AG10803 (cell line): ENCODE measurements at regions not wholly inside any gene's neighbourhood (a gene's known extent, or its start where the extent isn't known, plus 50 kb on each side); places are given as distances from the start of the nearest gene placed in this dataset.

Source experiments
- DNase-seq: peaks from one replicate; pipeline ENCODE4 v3.0.0; 2010; ENCODE audit warnings: low read depth
- H3K4me3 ChIP-seq: 2 replicates; pipeline ENCODE4 v1.5.1; 2011; ENCODE audit warnings: mild to moderate bottlenecking, low read length, control low read depth
- CTCF ChIP-seq: conservative IDR thresholded peaks from 2 replicates; pipeline ENCODE4 v1.5.1; 2011; ENCODE audit warnings: mild to moderate bottlenecking, low read length, control low read depth, inconsistent platforms

DNA sequence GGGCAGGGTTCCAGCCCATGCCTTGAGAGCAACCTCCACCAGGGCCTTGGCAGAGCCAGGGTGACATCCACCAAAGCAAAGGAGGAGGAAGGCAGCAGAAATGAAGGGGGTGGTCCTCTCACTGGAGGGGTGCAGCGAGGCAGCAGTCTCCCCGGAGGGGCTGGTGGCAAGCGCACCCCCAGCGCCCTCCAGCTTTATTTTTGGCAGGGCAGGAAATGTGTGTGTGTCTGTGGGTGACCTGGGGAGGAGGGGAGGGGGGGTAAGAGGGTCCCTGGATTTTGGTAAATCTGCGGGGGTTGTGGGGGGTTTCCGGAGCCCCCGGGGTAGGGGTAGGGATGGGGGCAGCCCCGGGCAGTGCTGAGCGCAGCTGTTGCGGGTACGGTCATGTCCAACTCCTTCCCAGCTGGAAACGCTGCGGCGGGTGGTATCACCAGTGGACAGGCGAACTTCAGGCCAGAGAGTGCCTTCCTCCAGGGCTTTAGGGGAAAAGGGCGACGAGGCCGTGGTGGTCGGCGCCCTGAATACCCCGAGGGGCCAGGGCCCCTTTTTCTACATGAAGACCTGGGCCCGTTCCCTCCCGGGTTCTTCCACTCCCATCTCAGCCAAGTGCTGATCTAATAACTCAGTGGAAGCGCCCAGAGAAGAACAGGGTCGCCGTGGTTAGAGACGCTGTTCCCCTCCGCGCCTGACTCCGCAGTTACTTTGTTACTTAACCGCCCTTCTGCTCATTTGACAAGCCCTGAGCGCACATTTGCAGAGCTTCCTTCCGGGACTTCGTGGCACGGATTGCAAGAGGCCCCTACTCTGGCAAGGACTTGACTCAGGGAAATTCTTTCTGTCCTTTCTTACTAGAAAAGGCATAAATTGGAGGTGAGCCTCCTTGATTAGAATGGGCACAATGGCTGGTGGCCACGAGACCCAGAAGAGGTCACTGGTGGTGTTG lies 55.2 kb downstream of the FOS start:
- H3K4me3 ChIP-seq = no peak overlapping the region
- TF ChIP-seq CTCF = no peak
- DNase-seq = peak; percentile 44

GRCh38 chr14:75334549-75335051 lies 56.0 kb downstream of the FOS start:
- no peak for TF ChIP-seq CTCF
- H3K4me3 ChIP-seq = no peak overlapping the region; the same call in 1 of the 2 replicates
- DNase-seq = no peak

DNA sequence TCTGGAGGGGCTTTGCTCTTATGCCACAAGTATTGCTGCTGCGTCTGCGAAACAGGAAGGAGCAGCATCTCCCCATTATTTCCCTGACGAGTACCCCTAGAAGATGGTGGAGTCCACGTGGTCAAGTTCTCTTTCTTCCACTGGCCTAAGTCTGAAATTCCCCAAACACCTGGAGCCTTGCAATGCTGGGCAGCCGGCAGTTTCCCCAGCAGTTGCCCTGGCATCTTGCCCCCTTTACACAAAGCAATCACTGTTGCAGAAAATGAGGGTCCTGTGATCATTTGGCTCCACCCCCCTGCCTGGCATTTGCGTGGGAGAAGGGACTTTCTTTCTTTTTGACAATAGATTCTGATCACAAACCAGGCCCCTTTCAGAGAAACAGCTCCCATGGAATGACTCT lies 56.9 kb downstream of the FOS start:
- no peak for DNase-seq
- no peak overlapping the region for H3K4me3 ChIP-seq
- no peak for TF ChIP-seq CTCF

DNA sequence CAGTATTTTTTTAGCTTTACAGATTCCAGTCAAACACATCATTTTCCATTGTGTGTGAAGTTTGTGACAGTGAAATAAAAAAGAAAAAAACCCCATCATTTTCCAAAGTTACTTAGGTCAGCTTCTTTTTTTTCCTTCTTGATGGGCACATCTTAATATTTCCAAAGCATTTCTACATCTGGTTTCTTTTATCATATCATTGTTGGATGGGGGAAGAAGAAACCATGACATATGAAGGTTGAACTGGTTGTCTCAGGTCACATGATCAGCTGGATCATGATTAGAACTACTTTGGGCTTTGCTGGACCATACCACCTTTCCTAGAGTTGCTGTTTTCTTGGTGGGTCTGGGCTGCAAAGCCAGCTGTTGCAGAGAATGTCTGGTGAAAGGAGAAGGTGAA lies 59.8 kb downstream of the FOS start:
- no peak overlapping the region for H3K4me3 ChIP-seq
- DNase-seq = peak; percentile 37
- TF ChIP-seq CTCF = no peak

- TF ChIP-seq CTCF = no peak
- peak; percentile 93 for DNase-seq
- no peak overlapping the region for H3K4me3 ChIP-seq
These were observed 60.4 kb downstream of the FOS start for GRCh38 chr14:75339059-75339458.

DNA sequence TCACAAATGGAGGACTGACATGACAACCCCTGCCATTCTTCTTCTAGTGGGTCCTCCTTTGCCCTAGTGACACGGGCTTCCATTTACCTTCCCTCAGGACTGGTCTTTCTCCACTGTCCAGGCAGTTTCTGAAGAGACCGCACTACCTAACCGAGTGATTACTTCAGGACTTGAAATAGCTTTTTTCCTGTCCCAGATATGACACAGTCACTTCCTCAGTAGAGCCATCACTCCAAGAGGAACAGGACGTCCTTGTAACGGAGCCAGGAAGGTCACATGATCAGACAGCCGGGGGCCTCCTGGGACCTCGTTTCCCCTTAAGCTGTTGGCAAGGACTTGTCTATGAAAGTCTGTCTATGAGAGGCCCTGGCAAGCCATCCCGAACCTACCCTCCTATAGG lies 62.3 kb downstream of the FOS start:
- DNase-seq = no peak
- TF ChIP-seq CTCF = no peak
- H3K4me3 ChIP-seq = no peak overlapping the region

DNA sequence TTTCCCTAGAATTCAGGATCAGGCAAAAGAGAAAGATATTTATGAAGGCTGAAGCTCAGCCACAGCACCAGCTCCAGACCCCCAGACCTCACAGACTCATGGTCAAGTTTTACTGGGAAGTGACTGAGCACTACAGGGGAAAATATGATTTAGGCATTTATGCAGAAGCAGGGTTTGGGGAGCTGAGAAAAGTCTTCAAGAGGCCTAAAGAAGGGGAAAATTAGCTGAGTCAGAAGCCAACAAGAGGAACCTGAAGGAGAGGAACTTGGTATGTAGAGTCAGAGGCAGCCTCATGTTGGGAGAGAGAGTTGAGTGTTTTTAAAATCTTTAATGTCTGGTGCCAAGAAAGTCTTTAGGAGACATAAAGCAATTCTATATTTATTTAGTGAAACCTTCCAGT lies 63.0 kb downstream of the FOS start:
- no peak for TF ChIP-seq CTCF
- H3K4me3 ChIP-seq = no peak overlapping the region
- DNase-seq = no peak
